Glomerular visceral epithelial cell (primary cell): ENCODE measurements at regions not wholly inside any gene's neighbourhood (a gene's known extent, or its start where the extent isn't known, plus 50 kb on each side); places are given as distances from the start of the nearest gene placed in this dataset.
A peak's percentile ranks its signal among the peaks of the same experiment; 100 is the strongest.

Source experiments
- DNase-seq: peaks from one replicate; pipeline ENCODE4 v3.0.0-alpha.2; 2016; ENCODE audit errors: extremely low spot score

DNA sequence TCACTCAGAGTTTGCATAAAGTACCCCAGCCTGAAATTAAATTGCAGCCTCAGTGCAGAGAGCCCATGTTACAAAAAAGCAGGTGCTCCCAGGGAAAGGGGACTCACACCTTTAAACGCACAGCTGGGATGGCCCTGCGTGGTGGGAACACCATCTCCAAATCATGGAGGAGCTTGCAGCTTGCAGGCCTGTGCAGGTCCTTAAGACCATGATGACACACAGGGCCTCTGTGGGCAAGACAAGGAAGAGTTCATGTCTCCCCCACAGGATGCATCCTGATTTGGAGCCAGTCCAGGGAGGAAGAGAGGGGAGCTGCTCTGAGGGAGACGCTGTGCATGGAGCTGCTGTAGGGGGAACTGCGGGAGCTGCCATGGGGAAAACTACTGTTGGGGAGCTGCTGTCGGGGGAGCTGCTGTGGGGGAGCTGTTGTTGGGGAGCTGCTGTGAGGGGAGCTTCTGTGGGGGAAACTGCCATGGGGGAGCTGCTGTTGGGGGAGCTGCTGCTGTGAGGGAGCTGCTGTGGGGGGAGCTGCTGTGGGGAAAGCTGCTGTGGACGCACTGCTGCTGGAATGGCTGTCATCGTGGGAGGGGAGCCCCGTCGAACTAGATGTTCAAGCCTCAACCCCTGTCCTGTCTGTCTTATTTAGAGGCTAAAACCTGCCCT lies 113.9 kb downstream of the MATN1 start:
- DNase-seq = no peak

DNA sequence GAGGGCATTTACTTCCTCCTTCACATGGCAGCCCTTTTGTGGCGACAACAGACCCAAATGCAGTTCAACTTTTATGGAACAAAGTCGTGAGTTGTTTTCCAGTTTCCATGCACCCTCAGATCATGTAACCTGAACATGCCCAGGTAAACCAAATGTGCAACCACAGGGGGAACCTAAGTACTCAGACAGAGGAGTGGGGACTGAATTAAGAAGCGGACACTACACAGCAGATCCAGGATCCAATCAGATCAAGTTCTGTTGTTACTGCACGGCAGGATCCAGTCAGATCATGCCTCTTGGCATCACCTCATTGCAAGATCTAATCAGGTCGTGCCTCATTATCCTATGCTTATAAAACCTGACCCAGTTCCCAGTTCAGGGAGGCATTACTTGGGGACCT lies 115.7 kb downstream of the MATN1 start:
- no peak for DNase-seq

GRCh38 chr1:30606166-30606565 lies 117.2 kb downstream of the MATN1 start:
- no peak for DNase-seq

- DNase-seq = no peak
These were observed 117.9 kb downstream of the MATN1 start for GRCh38 chr1:30605441-30605920.

DNA sequence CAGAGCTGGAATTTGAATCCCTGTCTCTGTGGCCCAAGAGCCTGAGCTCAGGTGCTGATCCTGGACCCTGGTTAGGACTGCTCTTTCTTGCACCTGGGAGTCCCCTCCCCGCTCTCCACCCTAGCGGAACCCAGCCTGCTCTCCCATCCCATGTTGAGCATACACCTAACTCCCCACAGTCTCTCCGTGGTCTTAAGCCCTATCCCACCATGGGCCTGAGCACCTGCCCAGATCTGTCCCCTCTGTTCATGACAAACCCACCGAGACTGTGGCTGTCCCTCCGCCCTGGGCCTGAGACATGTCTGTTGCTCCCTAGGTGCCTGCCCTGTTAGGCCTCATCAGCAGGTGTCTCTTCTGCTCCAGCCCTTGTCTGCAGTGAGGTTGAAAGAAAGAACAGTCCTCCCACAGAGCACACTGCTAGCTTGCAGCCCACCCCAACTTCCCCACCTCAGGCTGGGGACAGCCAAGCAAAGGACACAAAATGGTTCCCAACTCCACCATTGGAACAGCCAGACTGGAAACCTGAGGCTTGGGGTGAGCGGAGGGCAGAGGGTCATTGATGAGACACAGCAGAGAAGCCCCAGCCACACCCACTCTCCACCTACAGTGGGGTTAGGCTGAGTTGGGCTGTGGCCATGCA lies 118.5 kb downstream of the MATN1 start:
- no peak for DNase-seq

- DNase-seq = no peak
These were observed 120.1 kb downstream of the MATN1 start for GRCh38 chr1:30603081-30603858.

DNA sequence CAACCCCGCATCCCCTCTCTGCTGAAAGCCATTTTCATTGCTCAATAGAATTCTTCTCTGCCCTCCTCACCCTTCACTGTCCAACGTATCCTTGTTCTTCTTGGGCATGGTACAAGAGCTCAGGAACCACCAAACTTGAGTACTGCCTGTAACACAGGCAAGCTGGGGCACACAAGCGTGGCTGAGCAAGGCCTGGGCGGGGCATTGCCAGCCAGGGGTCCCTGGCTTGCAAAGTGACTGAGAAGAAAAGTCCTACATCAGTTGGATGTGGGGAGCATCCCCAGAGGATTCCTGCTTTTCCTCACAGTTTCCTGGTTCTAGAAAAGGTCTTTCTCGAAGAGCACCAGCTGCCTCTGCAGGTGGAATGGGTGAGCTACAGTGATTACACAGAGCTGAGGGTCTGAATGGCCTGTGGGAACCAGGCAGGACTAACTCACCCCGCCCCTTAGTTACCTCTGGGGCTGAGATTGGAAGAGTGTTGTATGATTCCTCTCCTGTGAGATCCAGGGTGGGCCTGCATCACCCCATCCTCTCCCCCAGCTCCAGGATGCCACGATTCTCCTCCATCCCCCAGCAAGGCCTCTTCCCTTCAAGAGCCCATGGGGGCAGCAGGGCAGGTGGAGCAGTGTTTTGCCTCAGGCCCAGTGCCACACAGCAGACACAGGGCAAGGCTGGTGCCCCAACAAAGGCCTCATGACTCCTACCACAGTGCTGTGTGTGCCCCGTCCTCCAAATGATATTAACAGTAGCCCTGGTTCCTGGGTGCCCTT lies 121.9 kb downstream of the MATN1 start:
- DNase-seq = no peak

- peak; percentile 4 for DNase-seq
These were observed 122.7 kb downstream of the MATN1 start for GRCh38 chr1:30600706-30601105.

GRCh38 chr1:30600258-30600657 lies 123.1 kb downstream of the MATN1 start:
- DNase-seq = no peak

DNA sequence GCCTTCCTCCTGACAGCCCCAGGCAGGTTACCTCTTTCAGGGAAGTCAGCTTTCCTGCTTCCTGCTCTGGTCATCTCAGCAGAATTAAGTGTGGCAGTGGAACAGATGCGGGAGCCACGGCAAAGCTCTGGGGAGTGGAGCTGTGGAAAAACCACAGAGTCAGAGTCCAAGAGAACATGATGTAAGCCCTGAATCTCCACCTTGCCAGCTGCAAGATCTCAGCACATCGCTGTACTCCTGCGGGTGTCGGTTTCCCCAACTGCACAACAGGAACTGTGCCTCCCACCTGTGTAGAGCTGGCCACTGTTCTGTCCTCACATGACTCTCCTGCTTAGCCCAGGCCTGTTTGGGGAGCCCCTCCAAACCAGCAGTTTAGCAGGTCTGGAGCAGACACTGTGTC lies 123.7 kb downstream of the MATN1 start:
- no peak for DNase-seq

- DNase-seq = no peak
These were observed 124.7 kb downstream of the MATN1 start for GRCh38 chr1:30598571-30599114.

GRCh38 chr1:30597711-30598110 lies 125.7 kb downstream of the MATN1 start:
- no peak for DNase-seq

DNA sequence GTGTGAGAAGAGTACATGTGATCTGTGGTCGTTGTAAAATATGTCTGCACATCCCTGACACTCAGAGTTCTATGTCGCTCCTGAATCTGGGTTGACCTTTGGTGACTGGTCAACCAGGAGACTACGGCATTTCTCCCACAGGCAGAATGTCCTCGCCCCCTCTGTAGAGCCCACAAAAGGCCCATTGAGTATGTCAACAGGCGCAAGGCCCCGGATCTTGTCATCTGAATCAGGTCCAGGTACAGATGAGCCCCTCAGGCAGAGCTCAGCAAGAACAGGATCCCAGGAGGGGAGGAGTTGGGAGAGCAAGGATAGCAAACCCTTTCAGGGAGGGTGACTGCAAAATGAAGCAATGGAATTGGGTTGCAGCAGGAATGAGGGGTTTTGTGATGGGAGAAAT lies 126.5 kb downstream of the MATN1 start:
- no peak for DNase-seq

DNA sequence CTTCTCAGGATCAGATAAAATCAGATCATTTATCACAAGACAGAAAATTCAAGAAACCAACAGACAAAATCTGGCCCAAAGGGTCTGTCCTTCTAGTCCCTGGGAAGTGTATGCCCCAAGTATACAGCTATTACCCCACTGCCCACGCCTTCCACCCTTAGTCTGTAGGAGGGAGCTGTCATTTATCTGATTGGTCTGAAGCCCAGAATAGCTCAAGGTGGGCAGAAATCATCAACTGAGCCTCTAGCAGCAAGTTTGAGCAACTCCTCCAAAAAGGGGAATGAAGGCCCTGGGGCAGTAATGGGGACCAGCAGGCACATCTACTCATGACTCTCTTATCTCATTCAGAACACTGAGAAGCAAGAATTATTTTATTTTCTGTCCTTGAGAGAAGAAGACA lies 126.9 kb downstream of the MATN1 start:
- DNase-seq = no peak

DNA sequence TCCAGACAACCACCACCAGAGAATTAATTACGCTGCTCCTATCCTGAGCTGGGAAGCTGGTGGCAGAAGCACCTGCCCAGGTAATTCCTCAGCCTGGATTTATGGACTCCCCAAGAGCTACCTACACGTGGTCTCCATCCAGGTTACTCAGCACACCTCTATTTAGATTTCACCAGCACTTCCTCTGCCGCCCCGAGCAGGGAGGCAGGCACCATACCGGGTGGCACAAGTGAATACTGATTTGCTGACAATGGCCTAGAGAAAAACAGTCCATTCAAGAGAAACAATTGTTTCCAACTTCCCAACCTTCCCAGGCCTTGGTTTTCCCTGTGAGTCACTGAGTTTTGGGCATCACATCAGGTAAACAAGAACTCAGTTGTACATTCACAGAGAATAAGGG lies 134.3 kb downstream of the MATN1 start:
- no peak for DNase-seq

DNA sequence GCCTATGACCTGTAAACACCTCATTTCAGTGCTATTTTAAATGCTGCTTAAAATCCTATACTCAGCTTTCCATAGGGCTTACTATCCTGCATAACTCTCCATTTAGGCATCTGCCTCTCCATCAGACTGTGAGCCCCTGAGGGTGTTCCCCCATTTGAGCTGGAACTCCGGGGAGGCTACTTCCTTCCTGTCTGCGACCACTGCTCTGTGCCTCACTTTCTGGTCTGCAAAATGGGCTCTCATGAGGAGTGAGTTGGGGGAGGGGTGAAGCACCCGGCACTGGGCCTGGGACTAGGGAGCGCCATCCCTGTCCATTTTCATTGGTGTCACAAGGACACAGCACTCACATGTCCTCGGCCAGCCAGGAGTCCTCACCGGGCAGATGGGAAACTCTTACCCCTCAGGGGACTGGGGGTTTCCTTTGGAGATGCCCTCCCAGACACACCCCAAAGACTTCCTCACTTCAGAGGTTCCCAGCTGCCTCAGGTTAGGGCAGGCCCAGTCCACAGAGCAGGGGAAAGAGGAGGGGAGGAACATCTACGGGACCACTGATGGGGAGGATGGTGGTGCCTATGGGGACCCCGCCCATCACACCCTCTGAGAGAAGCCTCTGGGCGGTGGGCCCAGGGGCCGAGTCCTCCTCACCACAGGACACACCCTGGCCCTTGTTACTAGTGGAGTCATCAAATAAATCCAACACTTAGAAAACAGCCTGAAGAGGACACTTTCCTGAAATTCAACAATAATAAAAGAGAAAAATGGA lies 134.9 kb downstream of the MATN1 start:
- DNase-seq = no peak

DNA sequence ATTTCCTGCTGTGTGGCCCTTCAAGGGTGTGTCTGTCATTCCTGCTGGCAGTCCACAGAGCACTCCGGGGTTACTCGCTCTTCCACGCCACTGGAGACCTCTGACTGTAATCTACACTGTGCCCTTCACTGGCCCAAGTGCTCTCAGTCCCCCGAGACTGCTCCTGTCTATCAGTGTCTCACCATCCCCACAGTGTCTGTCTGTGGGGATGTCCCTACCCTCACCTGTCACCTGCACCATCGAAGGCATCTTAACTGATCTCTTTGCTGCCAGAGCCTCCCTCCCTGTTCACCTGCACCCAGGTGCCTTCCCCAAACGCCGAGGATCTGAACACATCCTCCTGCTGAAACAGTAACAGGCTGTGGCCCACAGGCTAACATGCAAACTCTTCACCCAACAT lies 136.7 kb downstream of the MATN1 start:
- no peak for DNase-seq

- DNase-seq = no peak
These were observed 143.8 kb downstream of the MATN1 start for GRCh38 chr1:30579580-30579979.

GRCh38 chr1:30575066-30575465 lies 148.3 kb downstream of the MATN1 start:
- peak; percentile 24 for DNase-seq

DNA sequence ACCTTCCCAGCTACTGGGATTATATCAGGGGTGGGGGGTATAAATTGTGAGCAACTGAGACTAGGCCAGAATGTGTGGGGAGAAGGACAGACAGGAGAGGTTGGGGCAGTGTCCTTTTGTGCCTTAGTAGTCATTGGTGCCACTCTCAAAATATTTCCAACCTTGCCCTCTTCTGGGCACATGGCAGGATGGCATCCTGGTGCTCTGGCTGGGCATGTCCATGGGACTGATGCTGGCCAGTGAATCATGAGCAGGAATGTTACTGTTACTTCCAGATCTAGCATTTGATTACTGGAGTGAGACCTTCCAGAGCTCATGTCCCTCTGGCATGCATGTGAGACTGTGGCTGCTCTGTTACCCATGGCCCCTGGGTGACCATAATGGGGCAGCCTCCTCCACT lies 151.2 kb downstream of the MATN1 start:
- DNase-seq = peak; percentile 30

GRCh38 chr1:30571380-30571779 lies 152.0 kb downstream of the MATN1 start:
- no peak for DNase-seq
